GM19240 (cell line): ENCODE measurements at regions not wholly inside any gene's neighbourhood (a gene's known extent, or its start where the extent isn't known, plus 50 kb on each side); places are given as distances from the start of the nearest gene placed in this dataset.
"Not testable (repeated sequence)": the region's sequence is repeated elsewhere in the genome, so short reads cannot be mapped to it uniquely, and the experiment has no call there.

ENCODE experiments used
- DNase-seq: peaks from one replicate; pipeline ENCODE4 v3.0.0; 2011; ENCODE audit warnings: low spot score; ENCODE audit not compliant: insufficient read length

GRCh38 chr11:27242591-27242990 is 120.4 kb downstream of the CCDC34 start:
- DNase-seq: no peak

GRCh38 chr11:27241311-27242122 is 121.5 kb downstream of the CCDC34 start:
- DNase-seq: no peak

- DNase-seq: no peak
Observed at GRCh38 chr11:27239305-27239942, 123.6 kb downstream of the CCDC34 start.

- DNase-seq: no peak
Observed at GRCh38 chr11:27238811-27239210, 124.2 kb downstream of the CCDC34 start.

- no peak for DNase-seq
Observed at GRCh38 chr11:27237643-27238042, 125.4 kb downstream of the CCDC34 start.

- no peak for DNase-seq
Observed at GRCh38 chr11:27234961-27235360, 128.1 kb downstream of the CCDC34 start.

GRCh38 chr11:27234043-27234668 is 128.9 kb downstream of the CCDC34 start:
- peak; percentile 29 for DNase-seq

- no peak for DNase-seq
Observed at GRCh38 chr11:27233654-27234042, 129.4 kb downstream of the CCDC34 start.

GRCh38 chr11:27231530-27231929 is 131.5 kb downstream of the CCDC34 start:
- no peak for DNase-seq

GRCh38 chr11:27230192-27230572 is 132.8 kb downstream of the CCDC34 start:
- no peak for DNase-seq

- no peak for DNase-seq
Observed at GRCh38 chr11:27229511-27230191, 133.4 kb downstream of the CCDC34 start.

GRCh38 chr11:27228906-27229290 is 134.1 kb downstream of the CCDC34 start:
- DNase-seq: no peak

GRCh38 chr11:27228232-27228905 is 134.6 kb downstream of the CCDC34 start:
- no peak for DNase-seq

GRCh38 chr11:27227736-27228135 is 135.3 kb downstream of the CCDC34 start:
- DNase-seq: no peak

- not testable (repeated sequence) for DNase-seq
Observed at GRCh38 chr11:27219487-27220039, 143.5 kb downstream of the CCDC34 start.

GRCh38 chr11:27218421-27219038 is 144.5 kb downstream of the CCDC34 start:
- DNase-seq: no peak

- DNase-seq: no peak
Observed at GRCh38 chr11:27217948-27218420, 145.0 kb downstream of the CCDC34 start.

- no peak for DNase-seq
Observed at GRCh38 chr11:27217496-27217895, 145.5 kb downstream of the CCDC34 start.

GRCh38 chr11:27216270-27217149 is 146.5 kb downstream of the CCDC34 start:
- no peak for DNase-seq
